HG02798 (cell line): ENCODE measurements at regions not wholly inside any gene's neighbourhood (a gene's known extent, or its start where the extent isn't known, plus 50 kb on each side); places are given as distances from the start of the nearest gene placed in this dataset.

Source experiments
- ATAC-seq: cut with Tn5 transposase; IDR thresholded peaks from one replicate; pipeline ENCODE4 v1.9.1; 2021; ENCODE audit warnings: mild to moderate bottlenecking; ENCODE audit not compliant: unreplicated experiment, poor library complexity

- no peak for ATAC-seq
Measured at GRCh38 chr3:193779933-193780332, 186.9 kb downstream of the OPA1 start.

GRCh38 chr3:193780397-193780796 is 187.4 kb downstream of the OPA1 start:
- ATAC-seq, result no peak

- no peak for ATAC-seq
Measured at GRCh38 chr3:193780810-193781478, 187.9 kb downstream of the OPA1 start.

GRCh38 chr3:193782276-193782647 is 189.3 kb downstream of the OPA1 start:
- no peak for ATAC-seq

GRCh38 chr3:193782747-193783146 is 189.7 kb downstream of the OPA1 start:
- no peak for ATAC-seq

GRCh38 chr3:193783166-193783896 is 190.3 kb downstream of the OPA1 start:
- ATAC-seq, result no peak

- no peak for ATAC-seq
Measured at GRCh38 chr3:193784822-193785221, 191.8 kb downstream of the OPA1 start.

GRCh38 chr3:193787496-193787870 is 194.5 kb downstream of the OPA1 start:
- no peak for ATAC-seq

- peak; percentile 79 for ATAC-seq
Measured at GRCh38 chr3:193788189-193788991, 195.4 kb downstream of the OPA1 start.

GRCh38 chr3:193789455-193789854 is 196.4 kb downstream of the OPA1 start:
- ATAC-seq, result no peak

- no peak for ATAC-seq
Measured at GRCh38 chr3:193790086-193790990, 197.3 kb downstream of the OPA1 start.

- ATAC-seq, result no peak
Measured at GRCh38 chr3:193791041-193792032, 198.3 kb downstream of the OPA1 start.

GRCh38 chr3:193793123-193793522 is 200.1 kb downstream of the OPA1 start:
- no peak for ATAC-seq

- ATAC-seq, result no peak
Measured at GRCh38 chr3:193794002-193794881, 201.2 kb downstream of the OPA1 start.

- ATAC-seq, result no peak
Measured at GRCh38 chr3:193795062-193795690, 202.2 kb downstream of the OPA1 start.

- ATAC-seq, result no peak
Measured at GRCh38 chr3:193796089-193796488, 203.1 kb downstream of the OPA1 start.

- no peak for ATAC-seq
Measured at GRCh38 chr3:193797566-193797965, 204.6 kb downstream of the OPA1 start.

GRCh38 chr3:193798051-193798450 is 205.0 kb downstream of the OPA1 start:
- ATAC-seq, result no peak
